ENCODE measurements at regions not wholly inside any gene's neighbourhood (a gene's known extent, or its start where the extent isn't known, plus 50 kb on each side); places are given as distances from the start of the nearest gene placed in this dataset.

DNA sequence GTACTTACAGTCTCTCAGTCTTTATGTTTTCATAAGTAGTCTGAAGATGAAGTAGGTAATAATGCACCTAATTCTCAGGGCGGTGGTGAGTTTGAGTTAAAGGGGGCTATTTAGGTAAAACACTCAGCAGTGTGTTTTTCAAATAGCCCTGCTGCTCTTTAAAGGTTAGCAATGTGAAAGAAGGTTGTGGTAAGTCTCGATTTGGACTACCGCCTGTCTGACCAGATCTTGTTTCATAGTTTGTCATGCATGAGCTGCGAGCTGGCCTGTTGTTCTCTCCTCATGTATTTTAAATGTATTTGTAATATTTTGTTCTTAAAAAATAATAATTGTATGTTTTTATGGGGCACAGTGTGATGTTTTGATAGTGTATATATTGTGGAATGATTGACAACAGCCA, 340.2 kb downstream of the DHX35 start:
- no peak for DNase-seq (ENCODE audit: low spot score)

- no peak for DNase-seq (ENCODE audit: low spot score)
Observed at GRCh38 chr20:39299783-39300182, 337.6 kb downstream of the DHX35 start.

DNA sequence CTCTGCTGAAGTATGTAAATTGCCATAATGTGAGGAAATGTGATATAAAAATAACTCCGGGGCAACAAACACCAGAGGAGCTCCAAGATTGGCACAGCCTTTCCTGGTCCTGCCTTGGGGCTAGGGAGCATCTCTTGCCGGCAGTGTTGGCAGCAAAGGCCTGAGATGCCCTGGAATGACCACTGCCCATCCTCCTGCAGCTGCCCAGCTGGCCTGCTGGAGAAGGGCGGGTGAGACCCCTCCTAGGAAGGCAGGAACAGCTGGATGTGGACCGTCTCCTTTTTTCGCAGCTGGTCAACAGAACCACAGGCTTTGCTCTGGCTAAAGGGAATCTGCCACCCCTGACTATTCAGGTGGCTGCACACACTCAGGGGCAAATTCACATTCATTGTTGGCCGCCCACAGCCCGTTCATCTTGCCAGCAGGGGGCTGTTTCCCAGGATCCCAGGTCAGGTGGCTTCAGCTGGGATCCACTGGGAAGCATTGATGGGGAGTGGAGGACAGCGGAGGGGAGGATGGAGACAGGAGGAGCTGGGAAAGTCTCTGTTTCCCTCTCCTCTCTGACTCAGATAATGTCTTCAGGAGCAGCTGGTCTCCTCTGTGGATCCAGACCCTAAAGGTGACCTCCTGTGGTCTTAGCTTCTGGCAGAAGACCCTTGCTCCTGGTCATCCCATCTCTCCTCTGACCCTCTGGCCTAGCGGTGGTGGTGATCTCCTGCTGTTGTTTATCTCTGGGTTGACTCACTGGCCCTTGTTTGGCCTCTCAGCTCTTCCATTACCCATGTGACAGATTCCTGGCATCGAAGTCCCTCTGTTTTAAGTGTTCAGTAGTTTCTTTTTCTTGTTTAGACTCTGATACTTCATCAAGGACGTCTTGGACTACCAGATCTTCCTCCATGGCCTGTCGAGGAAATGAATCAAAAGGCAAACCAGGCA, 336.7 kb downstream of the DHX35 start:
- no peak for DNase-seq (ENCODE audit: low spot score)

- DNase-seq (ENCODE audit: low spot score), result no peak
Observed at GRCh38 chr20:39298121-39298520, 336.0 kb downstream of the DHX35 start.

DNA sequence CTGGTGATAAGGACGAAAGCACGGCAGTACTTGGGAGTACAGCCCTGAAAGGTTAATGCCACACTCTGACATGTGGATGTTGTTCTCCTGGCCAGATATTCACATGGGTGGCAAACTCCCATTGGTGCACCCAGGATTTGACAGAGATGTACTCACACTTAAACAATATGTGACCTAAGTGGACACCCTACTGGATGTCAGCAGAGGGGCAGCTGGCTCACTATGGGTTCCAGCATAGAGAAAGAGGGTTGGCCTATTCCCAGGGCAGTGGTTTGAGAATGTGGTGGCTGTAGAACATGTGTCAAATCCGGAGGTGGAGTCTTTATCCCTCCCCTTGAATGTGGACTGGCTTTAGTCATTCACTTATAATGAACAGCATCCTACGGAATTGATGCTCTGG, 333.2 kb downstream of the DHX35 start:
- DNase-seq (ENCODE audit: low spot score), result no peak

DNA sequence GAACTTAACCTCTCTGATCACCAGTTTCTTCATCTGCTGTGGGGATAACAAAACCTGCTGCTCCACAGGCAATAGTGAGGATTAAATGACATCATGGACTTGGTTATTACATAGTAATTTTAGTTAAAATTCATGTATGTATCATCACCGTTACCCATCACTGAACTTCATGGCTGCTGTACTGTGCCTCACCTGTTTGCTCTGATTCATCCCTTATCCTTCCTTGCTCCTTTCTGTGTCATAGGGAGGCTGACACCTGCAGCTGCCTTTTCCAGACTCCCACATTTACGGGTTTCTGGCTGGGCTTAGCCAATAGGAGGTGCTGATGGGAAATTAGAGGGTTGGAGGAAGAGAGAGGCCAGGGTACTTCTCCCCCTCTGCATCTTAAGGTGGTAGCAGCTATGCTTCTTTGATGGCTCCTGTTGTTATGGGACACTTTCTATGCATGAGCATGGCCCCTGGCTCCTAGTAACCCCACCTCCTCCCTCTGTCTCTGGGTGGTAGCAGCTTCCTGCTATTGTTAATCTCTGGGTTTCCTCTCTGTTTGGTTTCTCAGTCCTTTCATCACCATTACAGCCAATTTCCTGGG, 332.1 kb downstream of the DHX35 start:
- DNase-seq (ENCODE audit: low spot score), result no peak

DNA sequence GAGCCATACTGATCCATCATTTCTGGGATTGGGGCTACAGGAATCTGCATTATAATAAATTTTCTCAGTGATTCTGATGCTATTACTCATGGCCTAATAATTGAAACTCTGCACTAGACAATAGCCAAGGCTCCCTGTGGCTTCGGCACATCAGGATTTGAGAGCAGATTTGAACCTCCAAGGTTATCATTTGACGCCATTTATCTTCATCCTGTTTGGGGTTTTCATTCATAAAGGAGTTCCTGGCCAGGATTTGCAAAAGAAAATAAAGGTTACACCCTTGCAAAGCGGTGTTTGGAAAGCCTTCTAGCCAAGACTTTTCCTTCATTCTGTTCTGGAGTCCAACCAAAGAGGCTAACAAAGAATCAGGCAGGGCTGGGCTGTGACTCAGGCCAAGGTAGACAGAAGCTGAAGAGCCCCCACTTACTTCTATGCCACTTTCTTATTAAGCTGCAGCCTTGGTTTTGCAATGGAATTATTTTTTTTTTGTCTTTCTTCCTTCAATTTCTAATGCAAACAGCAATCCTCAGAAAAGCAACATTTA, 330.1 kb downstream of the DHX35 start:
- no peak for DNase-seq (ENCODE audit: low spot score)

- no peak for DNase-seq (ENCODE audit: low spot score)
Observed at GRCh38 chr20:39291301-39291700, 329.2 kb downstream of the DHX35 start.

DNA sequence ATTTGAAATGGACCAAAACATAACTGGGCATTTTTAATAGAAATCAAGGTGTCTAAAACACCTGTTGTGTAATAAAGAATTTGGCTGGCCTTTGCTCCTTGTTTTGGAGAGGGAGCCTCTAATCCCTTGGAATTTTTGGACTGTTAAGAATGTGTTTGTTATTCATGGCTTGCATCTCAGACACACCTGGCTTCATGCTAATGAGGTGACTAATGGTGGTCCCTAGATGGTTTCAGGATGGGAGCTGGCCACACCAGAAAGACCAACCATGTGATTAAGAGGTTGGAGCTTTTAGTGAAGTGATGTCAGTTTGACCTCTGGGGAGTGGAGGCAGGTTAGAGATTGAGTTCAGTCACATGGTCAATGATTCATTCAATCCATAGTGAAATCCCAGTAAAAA, 328.4 kb downstream of the DHX35 start:
- DNase-seq (ENCODE audit: low spot score), result no peak

DNA sequence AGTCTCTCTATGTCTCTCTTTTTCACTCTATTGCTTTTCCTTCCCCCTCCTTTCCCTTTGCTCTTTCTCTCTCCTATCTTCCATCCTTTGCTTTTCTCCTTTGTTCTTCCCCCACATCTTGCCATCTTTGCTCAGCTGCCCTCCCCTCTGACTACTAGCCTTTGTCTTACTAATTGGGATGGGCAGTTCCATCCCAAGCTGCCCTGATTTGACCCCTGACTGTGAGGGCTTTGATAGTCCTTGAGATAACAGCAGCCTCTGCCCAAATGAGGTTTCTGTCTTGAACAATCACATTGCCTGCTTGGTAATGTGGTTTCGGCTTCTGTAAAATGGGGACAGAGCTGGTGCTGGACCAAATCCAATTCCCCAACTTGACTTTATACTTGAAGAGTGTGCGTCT, 327.7 kb downstream of the DHX35 start:
- no peak for DNase-seq (ENCODE audit: low spot score)

DNA sequence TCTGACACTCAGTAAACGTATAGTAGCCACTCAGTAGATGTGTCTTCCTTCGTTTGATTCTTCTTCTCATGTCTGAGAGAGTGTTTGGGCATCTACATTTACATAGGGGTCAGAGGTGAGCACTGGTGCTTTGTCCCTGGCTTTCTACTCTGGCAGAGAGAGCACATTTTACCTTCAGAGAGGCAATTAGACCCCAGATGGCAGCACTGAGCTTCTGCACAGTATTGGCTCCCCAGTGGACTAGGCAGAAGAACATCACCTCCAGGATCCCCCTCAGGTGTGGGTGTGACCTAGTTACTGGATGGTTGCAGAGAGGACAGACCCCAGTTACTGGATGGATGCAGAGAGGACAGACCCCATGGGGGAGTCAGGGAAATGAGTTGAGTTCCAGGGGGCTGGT, 327.2 kb downstream of the DHX35 start:
- DNase-seq (ENCODE audit: low spot score), result no peak

- DNase-seq (ENCODE audit: low spot score), result no peak
Observed at GRCh38 chr20:39283464-39283863, 321.3 kb downstream of the DHX35 start.

DNA sequence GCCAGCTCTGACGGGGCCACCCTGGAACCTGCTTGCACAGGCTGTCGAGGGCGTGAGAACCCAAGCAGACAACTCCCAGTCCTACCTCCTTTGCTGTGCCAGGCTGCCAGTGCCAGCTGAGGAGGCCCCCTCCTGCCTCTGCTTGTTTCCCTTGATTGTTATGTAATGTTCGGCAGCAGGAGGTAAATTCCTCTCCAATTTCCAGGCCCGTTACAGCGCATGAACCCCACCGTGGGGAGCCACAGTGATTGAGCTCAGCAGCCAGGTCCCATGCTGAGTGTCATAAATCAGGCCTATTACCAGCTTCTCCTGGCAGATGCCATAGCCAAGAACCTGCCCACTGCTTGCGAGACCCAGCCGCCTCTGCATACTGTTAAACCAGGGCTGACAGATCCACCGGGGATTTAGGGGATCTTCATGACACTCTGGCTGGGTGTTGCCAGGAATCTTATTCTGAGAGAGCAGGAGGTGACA, 320.5 kb downstream of the DHX35 start:
- no peak for DNase-seq (ENCODE audit: low spot score)

DNA sequence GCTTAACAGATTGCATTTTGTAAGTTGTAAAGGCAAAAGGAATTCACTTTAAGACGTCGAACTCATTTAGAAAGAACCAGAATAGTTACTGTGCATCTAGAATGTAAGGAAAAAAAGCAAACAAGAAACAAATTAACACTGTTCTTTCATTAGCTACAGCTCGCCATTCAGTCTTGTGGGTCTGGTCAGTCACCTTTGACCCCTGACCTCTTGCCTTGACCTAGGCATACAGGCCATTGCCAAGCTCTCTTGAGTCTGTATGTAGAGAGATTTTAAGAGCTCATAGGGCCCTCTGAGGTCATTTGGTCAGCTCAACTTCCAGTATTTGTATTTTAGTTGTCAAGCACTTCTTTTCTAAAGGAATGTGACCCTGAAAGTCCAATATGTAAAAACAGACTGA, 318.7 kb downstream of the DHX35 start:
- DNase-seq (ENCODE audit: low spot score), result no peak

DNA sequence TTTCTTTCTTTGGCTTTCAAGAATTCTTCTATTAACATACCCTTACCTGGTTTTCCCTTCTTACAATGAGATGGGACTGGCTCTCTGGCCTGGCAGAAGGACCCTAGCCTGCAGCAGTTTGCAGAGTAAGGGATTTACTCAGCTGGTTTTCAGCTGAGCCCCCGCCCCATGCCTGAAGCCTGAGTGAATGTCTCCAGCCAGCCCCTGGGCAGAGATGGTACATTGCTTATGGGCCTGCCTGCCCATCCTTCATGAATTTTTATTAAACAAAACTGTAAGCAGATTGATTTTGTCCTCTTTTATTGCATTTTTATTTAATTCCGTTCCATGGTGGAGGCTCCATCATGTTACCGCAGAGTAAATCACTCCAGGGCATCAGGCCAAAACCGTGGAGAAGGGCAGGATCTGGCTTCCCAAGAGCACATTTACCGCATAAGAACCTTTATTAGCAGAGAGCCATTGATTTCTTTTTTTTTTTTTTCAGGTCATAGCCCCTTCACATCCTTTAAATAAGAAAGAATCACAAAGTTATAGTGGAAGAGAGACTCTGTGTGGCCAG, 316.2 kb downstream of the DHX35 start:
- DNase-seq (ENCODE audit: low spot score), result no peak

GRCh38 chr20:39277185-39277584, 315.0 kb downstream of the DHX35 start:
- no peak for DNase-seq (ENCODE audit: low spot score)

DNA sequence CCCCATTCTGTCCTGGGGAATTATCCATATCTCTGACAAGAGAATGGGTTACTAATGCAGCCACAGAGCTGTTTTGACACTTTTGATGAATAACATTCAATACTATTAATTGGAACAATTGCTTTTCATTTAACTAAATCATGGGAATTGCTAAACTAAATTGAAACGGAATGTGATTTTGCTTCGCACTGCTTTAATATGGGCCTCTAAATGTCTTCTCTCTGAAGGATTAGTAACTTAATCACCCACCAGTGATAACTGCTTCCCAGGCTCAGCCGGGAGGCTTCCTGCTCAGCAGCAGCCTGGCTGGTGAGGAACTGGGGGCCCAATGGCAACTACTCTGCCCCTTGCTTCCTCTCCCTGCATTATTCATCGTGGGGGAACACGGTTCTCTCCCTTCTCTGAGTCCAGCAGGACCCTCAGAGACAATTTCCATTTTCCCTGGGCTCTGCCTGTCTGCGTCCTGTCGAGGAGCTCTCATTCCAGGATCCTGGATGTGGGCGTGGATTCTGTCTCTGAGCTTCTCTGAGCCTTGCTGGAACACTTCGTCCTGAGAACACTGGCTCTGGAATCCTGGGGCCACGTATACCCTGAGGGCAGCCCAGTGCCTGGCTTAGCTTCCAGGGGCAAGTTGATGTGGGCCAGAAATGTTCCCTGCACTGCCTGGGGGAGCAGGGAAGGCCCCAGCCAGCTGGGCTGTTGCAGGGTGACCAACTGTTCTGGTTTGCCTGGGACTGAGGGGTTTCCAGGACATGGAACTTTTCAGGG, 308.9 kb downstream of the DHX35 start:
- DNase-seq (ENCODE audit: low spot score), result no peak

- DNase-seq (ENCODE audit: low spot score), result no peak
Observed at GRCh38 chr20:39269493-39270217, 307.5 kb downstream of the DHX35 start.

DNA sequence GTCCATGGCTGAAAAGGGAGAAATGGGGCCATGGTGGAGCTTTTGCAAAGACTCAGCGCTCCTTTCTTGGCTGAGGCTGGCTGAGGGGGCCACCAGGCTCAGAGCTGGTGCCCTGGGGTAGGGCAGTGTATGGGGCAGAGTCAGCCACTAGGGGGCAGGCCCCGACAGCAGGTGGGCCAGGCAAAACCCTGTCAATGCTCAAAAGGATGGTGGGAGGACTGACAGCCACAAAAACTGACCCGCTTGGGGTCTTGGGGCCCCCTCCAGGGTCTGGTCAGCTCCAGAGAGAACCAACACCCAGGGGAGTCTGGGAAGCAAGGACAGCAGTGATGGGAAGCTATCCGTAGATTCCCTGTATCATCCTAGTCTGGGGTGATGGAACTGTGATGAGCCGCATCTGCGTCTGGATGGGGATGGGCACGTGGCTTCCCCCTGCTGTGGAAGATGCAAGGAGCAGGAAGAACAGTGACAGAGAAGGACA, 306.9 kb downstream of the DHX35 start:
- peak; percentile 50 for DNase-seq (ENCODE audit: low spot score)

GRCh38 chr20:39268491-39268951, 306.4 kb downstream of the DHX35 start:
- DNase-seq (ENCODE audit: low spot score), result no peak

DNA sequence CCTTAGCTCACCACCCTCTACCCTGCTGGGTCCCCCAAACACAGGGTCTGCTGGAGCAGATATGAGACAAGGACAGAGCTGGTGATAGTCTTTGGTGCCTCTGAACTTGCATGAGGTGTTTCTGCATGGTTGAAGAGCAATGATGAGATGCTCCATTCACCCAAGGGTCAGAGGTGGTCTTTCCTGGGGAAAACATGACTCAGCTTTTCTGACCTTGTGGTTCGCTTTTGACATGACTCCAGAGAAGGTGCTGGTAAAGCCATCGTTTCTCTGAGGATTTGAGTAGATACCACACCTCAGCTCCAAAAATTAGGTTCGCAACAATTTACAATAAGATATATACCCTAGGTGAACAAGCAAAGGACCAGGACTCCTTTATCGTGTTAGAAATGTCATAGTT, 304.8 kb downstream of the DHX35 start:
- DNase-seq (ENCODE audit: low spot score), result no peak

All from hepatic stellate cell (primary cell).